Left renal cortex interstitium (tissue), 4 donors: ENCODE measurements at regions not wholly inside any gene's neighbourhood (a gene's known extent, or its start where the extent isn't known, plus 50 kb on each side); places are given as distances from the start of the nearest gene placed in this dataset.
A peak's percentile ranks its signal among the peaks of the same experiment; 100 is the strongest.
"Not testable (repeated sequence)": the region's sequence is repeated elsewhere in the genome, so short reads cannot be mapped to it uniquely, and the experiment has no call there.

Experiments used
- DNase-seq, 4 donors: peaks; one replicate each; pipeline ENCODE4 v3.0.0-alpha.2; 2013; ENCODE audit warnings: low read depth in 4 of 4, low spot score in 2 of 4, missing footprints in 1 of 4

DNA sequence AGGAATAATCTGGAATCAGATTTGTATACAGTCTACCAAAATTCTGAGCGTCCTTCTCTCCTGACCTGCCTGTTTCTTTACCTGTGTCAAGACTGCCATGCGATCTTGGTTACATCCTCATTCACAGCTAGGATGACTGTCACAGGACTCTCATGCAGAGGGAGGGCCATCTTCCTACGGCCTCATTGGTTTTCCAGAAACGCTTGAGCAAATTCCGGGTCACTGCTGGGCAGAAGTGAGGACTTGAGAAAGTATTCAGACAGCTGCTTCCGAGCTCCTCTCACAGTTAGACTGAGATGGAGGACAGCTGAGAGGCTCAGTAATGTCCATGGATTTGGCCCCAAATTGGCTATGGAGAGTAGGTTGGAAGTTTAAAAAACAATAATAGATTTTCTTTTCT is 94.2 kb downstream of the TFAP2C start:
- DNase-seq: no peak

DNA sequence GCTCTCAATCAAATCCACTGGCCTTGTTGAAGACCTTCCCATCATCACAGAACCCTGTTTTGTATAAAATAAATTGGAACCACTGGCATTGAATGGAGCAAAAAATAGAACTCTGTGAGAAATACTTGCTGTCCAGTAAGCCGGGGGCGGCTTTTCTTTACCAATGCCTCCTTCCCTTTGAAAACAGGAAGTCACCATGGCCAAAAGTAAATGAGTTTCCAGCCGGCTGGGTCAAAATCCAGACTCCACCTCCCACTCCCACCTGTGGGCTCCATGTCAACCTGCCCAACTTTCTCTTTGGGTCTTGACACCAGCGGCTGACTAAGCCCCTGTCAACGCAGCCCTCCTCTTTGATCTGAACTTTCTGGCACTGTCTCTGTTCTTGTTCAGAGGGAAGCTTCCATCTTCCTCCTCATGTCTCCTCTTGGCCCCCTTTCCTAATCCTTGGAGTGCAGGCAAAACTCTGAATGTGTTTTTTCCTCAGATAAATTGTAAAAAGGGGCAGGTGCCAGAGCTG is 95.2 kb downstream of the TFAP2C start:
- no peak for DNase-seq

DNA sequence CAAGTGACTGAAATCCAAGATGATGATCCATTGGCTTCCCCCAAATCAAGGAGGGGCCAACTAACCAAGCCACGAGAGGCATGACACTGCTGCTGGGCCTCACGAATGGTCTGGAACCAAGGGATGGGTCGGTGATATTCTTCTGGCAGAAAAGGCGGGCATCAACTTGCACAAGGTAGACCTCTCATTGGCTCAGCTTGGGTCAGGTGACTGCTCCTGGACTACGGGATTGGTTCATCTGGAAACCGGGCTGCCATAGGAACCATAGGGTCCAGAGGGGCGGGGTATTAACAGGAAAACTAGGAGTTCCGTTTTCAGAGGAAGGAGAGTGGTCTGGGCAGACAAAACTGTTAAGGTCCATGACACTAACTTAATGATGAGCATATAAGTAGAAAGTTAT is 100.9 kb downstream of the TFAP2C start:
- DNase-seq: no peak

DNA sequence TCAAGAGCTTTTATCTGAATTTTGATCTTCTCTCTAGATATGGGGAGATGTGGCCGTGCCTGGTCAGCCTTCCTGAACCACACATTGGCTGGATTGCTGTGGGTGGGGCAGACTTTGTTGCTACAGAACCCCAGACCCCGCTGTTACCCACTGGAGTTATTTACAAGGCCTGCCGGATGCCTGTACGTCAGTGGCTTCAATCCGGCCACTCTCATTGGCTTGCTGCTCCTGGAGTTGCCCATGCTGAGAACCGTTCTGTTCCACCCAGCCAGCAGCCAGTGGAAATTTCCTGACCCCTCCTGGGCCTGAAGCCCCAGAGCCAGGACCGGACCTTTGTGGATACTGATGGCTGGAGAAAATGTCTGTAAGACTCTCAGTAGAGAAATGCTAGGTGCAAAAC is 101.9 kb downstream of the TFAP2C start:
- no peak for DNase-seq

DNA sequence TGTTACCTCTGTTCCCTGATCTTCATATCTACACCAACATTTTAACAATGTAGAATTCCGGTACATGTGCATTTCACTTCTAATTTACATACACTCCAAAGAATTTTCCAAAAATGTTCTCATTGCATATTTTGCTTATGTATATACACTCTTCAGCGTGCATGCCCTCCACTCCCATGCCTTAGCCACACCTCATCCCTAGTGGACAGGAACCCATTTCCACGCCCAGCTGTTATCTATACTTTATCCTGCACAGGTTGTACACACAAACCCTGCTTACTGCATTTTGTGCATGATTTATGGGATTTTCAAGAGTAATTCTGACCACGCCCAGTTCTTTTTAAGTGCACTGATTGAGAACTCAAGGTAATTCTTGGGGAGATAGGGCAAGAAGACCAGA is 102.4 kb downstream of the TFAP2C start:
- DNase-seq: no peak

DNA sequence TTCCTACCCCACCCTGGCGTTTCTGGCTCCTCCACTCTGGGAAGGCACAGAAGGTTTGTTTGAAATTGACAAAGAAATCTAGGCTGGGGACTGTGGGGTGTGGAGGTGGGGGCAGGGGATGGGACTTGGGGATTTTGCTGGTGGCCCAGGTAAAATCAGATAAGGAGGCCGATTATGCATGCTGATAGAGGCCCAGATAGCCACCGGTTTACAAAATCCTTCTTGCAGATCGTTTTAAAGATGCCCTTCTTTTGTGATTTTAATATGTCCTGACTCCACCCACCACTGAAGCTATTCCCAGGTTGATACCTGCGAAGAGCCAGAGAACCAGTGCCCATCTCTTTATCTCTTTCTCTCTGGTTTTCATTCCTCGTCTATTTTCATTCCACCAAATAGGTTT is 104.9 kb downstream of the TFAP2C start:
- no peak for DNase-seq

DNA sequence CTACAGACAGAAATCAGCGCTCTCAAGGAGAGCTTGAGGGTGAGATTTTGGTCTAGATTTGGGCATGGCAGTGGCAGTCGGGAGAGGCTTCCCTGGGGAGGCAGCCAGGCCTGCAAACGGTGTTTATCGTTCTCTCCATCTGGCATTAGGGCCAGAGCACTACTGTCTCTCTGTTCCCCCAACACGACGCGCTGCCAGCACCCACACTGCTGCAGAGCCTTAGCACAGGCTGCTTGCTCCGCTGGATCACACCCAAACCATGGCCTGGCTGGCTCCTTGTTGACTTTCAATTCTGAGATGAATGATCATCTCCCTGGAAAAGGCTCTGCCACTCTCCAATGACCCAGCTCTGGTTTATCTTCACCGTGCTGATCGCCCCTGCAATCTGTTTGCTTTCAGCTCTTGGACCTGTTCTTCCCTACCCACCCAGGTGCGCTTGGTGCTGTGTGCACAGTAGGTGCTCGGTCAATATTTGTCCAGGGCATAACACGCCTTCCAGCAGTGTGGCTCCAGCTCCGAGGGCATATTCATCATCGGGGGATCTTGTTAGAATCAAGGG is 106.1 kb downstream of the TFAP2C start:
- DNase-seq: no peak

DNA sequence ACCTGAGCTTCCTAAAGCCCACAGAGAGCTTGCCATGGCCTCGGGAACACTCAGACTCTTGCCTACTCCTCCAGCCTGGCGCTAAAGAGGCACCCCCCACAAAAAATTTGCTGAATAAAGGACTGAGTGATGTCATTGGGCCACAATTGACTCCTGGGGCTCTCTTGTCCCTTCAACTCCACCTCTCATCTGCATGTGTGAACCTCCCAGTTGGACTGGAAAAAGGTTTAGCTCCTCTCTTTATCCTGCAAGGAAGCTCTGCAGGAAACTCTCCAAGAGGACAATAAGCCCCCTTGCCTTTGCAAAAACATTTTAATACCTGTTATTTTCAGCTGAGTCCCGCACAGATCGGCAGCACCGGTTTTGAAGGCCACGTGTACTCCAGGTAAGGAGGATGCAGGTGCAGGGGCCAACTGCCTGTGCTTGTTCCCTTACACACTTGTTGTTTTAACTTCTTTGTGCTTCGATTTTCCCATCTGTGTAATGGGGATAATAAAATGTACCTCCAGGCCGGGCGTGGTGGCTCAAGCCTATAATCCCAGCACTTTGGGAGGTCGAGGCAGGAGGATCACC is 107.3 kb downstream of the TFAP2C start:
- no peak for DNase-seq

DNA sequence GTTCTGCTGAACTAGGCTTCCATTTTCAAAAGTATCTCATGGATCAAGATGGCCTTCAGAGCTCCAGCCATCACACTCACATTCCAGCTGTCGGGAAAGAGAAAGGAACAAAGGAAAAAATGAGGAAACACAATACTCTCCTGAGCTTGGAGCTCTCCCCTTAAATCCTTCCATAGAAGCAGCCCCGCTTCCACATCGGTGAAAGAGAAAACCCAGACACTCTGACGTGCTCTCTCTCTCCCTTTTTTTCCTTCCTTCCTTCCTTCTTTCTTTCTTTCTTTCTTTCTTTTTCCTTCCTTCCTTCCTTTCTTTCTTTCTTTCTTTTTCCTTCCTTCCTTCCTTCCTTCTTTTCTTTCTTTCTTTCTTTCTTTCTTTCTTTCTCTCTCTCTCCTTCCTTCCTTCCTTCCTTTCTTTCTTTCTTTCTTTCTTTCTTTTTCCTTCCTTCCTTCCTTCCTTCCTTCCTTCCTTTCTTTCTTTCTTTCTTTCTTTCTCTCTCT is 115.3 kb downstream of the TFAP2C start:
- DNase-seq: not testable (repeated sequence)

DNA sequence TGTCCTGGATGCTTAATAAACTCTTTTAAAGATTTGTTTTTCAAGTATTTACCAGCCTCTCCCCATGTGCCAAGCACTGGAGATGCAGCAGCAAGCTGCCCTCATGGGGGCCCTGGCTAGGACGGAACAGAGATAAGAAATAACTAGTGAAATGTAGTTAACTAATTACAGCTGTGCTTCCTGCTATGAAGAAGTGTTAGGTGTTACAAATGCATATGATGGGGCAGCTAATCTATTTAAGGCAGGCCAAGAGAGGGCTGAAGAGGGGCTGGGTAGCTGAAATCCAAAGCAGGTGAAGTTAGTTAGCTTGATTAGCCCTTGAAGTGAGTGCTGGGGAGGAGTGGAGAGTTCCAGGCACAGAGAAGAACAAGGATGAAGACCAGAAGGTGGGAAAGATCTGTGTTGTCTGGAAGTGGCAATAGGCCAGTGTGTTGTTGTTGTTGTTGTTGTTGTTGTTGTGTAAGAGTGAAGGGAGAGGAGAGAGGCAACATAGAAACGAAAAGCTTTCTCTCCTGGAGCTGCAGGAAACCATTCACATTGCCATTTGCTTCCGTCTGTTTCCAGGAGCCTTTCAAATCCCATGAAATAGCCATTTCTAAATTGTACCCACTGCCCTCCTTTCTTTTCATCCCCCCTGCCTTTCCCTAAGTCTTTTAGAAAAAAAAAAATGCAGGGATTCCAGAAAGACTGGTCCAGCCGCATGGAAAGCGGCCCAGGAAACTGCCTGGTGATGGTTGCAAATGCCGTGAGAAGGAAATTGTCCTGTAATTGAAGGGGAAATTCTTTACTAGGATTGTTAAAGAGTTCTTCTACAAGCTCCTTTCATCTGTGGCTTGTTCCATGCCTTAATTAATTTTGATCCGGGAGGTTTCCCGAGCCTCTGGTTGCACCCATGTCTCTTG is 119.6 kb downstream of the TFAP2C start:
- no peak for DNase-seq

DNA sequence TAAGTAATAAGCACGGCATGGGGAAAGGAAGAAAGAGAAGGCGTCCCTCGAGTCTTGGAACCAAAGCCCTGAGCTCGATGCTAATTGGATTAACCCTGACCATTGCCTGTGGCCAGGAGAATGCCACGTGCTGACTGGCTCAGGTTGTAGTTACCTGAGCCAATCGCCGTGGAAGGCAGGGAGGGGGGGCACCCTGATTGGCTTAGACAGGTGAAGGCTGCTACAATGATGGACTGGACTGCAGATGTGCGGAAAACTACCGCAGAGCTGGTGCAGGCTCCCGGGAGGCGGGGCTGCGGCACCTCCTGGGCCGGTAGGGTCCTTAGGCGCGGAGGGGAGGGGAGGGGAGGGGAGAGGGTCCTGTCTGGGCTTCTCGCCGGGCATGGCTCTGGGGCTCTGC is 121.3 kb downstream of the TFAP2C start:
- DNase-seq: peak in 1 of 4 donors; percentile 12

DNA sequence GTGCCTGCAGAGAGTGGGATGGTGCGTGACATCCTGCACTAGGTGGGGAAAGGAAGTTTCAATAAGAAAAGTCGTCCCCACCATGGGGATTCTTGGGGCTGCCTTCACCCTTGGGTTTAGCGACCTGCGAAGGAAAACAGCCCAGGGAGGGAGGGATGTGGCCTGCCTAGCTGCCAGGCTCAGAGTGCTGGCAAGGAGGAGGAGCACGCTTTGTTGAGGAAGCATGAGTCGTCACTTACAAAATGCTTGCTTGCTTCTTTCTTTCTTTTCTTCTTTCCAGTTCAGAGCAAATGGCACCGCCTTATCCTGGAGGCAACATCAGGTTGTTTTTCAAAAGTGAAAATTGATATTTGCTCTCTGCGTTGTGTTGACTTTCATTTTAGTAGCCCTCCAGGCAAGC is 123.2 kb downstream of the TFAP2C start:
- DNase-seq: no peak

DNA sequence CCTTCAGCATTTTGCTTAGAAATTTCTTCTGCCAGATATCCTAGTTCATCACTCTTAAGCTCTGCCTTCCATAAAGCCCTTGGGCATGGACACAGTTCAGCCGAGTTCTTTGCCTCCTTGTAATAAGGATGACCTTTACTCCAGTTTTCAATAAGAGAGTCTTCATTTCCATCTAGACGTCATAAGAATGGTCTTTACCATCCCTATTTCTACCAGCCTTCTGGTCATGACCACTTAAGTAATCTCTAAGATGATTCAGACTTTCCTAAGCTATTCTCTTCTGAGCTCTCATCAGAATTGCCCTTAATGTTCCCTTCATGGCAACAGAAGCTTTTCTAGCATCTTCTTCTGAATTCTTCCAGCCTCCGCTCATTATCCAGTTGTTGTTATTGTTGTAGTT is 126.1 kb downstream of the TFAP2C start:
- DNase-seq: no peak

DNA sequence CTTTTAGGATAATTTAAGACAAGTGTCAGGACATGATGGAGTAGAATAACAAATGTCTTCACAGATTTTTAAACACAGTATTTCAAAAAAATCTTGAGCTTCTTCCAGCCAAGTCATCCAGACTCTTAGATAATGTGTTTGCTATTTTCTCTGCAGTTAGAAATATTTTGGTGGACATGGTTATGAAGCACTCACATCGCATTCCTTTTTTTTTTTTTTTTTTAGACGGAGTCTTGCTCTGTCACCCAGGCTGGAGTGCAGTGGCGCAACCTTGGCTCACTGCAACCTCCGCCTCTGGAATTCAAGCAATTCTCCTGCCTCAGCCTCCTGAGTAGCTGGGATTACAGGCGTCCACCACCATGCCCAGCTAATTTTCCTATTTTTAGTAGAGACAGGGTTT is 127.6 kb downstream of the TFAP2C start:
- not testable (repeated sequence) for DNase-seq

DNA sequence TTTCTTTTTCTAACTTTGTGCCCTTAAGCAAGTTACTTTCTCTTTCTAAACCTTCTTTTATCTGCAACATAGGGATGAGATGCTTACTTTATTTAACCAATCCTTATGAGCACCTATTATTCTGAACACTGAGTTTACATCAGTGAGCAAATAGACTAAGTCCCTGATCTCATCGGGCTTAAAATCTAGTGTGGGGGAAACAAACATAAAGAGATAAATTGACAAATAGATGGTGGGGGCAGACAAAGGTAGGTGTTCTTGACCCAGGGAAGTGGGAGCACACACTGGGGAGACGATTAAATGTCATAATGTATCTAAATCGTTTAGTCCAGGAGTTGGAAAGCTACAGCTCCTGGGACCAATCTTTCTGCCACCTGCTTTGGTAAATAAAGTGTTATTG is 129.6 kb downstream of the TFAP2C start:
- no peak for DNase-seq

DNA sequence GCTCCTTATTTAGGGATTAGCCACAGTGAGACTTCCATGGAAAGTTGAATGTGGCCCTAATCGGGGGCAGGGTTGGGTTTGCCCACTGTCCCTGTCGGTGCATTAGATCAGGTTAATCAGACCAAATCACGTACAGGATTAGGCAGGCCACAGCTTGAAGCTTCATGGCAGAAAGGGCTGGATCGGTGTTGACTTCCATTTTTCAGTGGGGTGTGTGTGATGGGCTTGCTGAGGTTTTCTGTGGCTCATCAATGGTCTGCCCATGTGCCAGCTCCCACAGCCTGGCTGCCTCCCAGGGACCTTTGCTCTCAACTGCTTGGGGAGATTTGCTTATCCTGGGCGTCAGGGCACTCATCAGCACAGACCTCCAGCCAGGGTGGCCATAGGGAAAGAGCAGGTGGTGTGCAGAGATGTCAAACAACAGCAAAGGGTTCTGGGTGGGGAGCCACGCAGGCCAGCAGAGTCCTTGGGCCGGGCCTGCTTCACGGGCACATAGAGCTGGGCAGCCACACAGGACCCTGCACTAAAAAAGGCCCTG is 130.7 kb downstream of the TFAP2C start:
- no peak for DNase-seq

DNA sequence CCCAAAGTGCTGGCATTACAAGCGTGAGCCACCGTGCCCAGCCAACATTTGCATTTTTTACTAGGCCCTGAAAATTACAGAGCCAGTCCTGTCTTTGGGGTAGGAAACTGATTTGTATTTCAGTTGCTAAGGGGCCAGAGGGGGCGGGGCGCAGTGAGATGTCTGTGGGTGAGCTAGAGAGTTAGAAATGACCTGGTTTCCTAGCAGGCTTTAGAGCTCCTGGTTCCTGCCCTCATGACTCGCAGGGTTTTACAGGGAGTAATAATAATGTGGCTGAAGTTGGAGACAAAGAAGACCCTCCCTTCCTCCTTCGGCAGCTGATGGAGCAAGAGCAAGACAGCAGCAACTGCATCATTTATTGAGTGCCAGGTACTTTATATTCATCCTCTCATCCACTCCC is 131.5 kb downstream of the TFAP2C start:
- DNase-seq: no peak

DNA sequence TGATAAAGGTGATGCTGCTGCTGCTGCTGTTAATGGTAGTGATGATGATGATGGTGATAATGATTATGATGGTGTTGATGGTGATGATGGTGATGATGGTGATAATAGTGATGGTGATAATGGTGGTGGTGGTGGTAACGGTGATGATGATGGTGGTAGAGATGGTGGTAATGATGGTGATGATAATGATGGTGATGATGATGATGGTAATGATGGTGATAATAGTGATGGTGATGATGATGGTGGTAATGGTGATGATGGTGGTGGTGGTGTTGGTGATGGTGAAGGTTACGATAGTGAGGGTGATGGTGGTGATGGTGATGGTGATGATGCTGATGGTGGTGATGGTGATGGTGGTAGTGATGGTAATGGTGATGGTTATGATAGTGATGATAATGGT is 132.3 kb downstream of the TFAP2C start:
- DNase-seq: no peak

DNA sequence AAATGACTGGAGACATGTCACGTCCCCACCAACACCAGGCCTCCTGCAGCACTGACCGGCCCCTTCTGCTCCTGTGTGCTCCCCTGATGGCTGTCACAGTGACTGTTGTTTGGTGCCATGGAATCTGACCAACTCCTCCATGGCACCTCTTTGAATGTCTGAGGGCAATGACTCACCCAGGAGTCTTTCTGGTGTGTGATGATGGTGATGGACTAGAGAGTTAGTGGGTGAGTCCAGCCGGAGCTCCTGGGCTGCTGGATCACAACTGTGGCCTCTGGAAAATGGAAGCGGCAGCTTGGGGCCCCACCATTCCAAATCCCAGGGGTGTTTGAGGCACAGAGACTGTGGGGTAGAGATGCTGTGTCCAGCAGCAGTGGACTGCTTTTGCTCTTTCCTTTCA is 133.3 kb downstream of the TFAP2C start:
- DNase-seq: no peak

DNA sequence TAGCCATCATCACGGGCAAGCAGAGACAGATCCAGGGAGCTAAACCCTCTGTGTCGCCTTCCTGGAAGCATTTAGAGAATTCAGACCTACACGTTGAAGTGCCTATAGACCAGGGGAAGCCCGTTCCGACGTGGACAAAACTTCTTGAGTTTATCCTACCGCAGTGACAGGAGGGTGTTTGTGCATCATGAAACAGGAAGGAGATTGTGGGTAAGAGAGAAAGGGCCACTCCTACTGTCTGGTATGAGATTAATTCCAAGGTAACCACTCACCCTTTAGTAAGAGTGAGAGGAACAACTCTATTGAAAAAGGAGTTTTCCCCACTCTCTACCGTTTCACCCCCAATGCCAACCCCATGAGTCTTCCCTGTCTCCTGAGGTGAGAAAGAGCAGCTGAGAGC is 133.7 kb downstream of the TFAP2C start:
- DNase-seq: no peak

DNA sequence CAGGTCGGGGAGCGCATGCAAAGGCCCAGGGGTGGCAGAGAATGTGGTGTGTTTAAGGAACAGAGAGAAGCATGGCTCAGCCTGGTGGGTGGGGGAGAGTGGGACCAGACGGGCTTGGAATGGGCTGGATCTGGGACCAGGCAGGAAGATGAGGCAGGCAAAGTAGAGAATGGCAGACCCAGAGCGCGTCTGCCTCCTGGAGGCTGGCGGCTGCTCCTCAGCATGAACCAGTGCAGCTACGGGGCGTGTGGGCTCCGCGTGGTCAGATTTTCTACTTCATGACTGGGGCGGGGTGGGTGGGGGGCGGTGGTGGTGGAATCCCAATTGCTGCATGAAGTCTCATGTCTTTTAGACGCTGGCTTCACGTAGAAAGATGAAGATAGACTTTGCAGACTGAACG is 135.6 kb downstream of the TFAP2C start:
- no peak for DNase-seq
